Heart left ventricle (tissue), 16 donors: ENCODE measurements at regions not wholly inside any gene's neighbourhood (a gene's known extent, or its start where the extent isn't known, plus 50 kb on each side); places are given as distances from the start of the nearest gene placed in this dataset.

Experiments used
- ATAC-seq, 4 donors: fragments of 200-7000 bp; cut with Tn5 transposase; one replicate each; pipeline ENCODE4 v1.9.1; 2020 to 2022; ENCODE audit warnings: moderate library complexity in 4 of 4, mild to moderate bottlenecking in 3 of 4, moderate number of reproducible peaks in 1 of 4
- DNase-seq, 5 donors: peaks; one replicate each; pipeline ENCODE4 v3.0.0-alpha.2; 2020
- H3K27ac ChIP-seq, 12 donors: fragments of 200-600 bp; sonication (generic) in 4 of 12; one replicate each; pipeline versions ENCODE4 v1.5.0 to v1.8.0; 2016 to 2022; ENCODE audit warnings: mild to moderate bottlenecking in 2 of 12
- H3K27me3 ChIP-seq, 9 donors: fragments of 200-600 bp; sonication (generic) in 2 of 9; one replicate each; pipeline versions ENCODE4 v1.5.1 to v1.8.0; 2016 to 2022; ENCODE audit warnings: mild to moderate bottlenecking in 3 of 9
- H3K36me3 ChIP-seq, 9 donors: fragments of 200-600 bp; sonication (generic) in 2 of 9; one replicate each; pipeline versions ENCODE4 v1.5.0 to v1.8.0; 2018 to 2022; ENCODE audit warnings: mild to moderate bottlenecking in 2 of 9
- H3K4me1 ChIP-seq, 12 donors: fragments of 200-600 bp; sonication (generic) in 4 of 12; one replicate each; pipeline versions ENCODE4 v1.5.0 to v1.8.0; 2016 to 2022; ENCODE audit warnings: mild to moderate bottlenecking in 3 of 12
- H3K4me3 ChIP-seq, 12 donors: fragments of 200-600 bp; sonication (generic) in 4 of 12; one replicate each; pipeline versions ENCODE4 v1.5.0 to v1.8.0; 2017 to 2022; ENCODE audit warnings: mild to moderate bottlenecking in 9 of 12, moderate library complexity in 4 of 12
- H3K9me3 ChIP-seq, 12 donors: fragments of 200-600 bp; sonication (generic) in 4 of 12; one replicate each; pipeline versions ENCODE4 v1.5.0 to v1.8.0; 2016 to 2022; ENCODE audit warnings: mild to moderate bottlenecking in 1 of 12
- CTCF ChIP-seq, 12 donors: fragments of 200-600 bp; sonication (generic) in 4 of 12; IDR thresholded peaks; one replicate each; pipeline versions ENCODE4 v1.5.0 to v1.8.0; 2018 to 2022; ENCODE audit warnings: antibody characterized with exemption in 12 of 12, mild to moderate bottlenecking in 5 of 12
- POLR2A ChIP-seq, 2 donors: fragments of 450-650 bp; IDR thresholded peaks; one replicate each; pipeline ENCODE4 v1.6.1; 2017; ENCODE audit warnings: antibody characterized with exemption in 2 of 2, mild to moderate bottlenecking in 2 of 2, moderate library complexity in 2 of 2
- WGBS, 4 donors: extraction: QIAGEN DNeasy Blood & Tissue Kit in 2 of 4; methylation state at CpG; one replicate each; pipeline versions ENCODE4 v1.1.5 to v1.1.7; 2013 to 2018; 5-methylcytosine and 5-hydroxymethylcytosine counted together
- intact Hi-C, 10 donors: fragments of 100-400 bp; cut with DNase I; formaldehyde crosslinking; loops; one replicate each; pipeline versions ENCODE4 v1.11.1 to v1.14.2; 2022
- microRNA counts, 2 donors: library from miRNA; unstranded; fragments of <30 nt; microRNA quantifications; one replicate each; lab custom pipeline; 2016
- microRNA-seq, 4 donors: library from miRNA; unstranded; fragments of <30 nt; microRNA quantifications; one replicate each; pipeline versions ENCODE4 to v1.2.0, GENCODE V29; 2017 to 2020
- donor health status: ischemic (EF 13 %, LVEDD 7.1; RV severe dilation, severe dysfunction).
- donor health status: healthy with polysubstance abuse.
- donor health status: DM: no; HTN: yes; CAD: no.
- donor health status: DM: no; HTN: no; CAD: no.
- donor health status: ischemic (EF 25% LVEDD 6.9; RV normal size, moderate dysfunction).
- donor health status: ischemic (EF 25% LVEDD 5.7; RV mildly dilated, moderate dysfunction).
- donor health status: healthy.
- donor health status: DM: yes; HTN: yes; CAD: no.
- donor health status: ischemic (EF 35%, LVEDD 5.7; RV mildly dilated, moderate dysfunction).
- donor health status: nonischemic (EF 11% LVEDD 7.7; RV severe dilation, severe dysfunction).
- donor health status: DM: yes; HTN: yes; CAD: no.
- donor health status: PGD.
- donor health status: ischemic (EF 29% LVEDD 5.4; RV normal size, mild dysfunction).
- donor health status: nonischemic (EF 23%, LVEDD 6.1; RV moderate dilation, normal function).

GRCh38 chr2:184541591-184541990, 56.7 kb upstream of the ZNF804A start:
- Histone ChIP-seq H3K9me3 (no peaks in the 10 kb centered on the region), H3K27ac (no peak overlapping the region), H3K4me1 (no peaks in the 10 kb centered on the region), H3K36me3 (no peaks in the 10 kb centered on the region), H3K27me3 (no peaks in the 10 kb centered on the region), H3K4me3 (no peak overlapping the region)
- DNase-seq (no peak), ATAC-seq (no peak)
- 66 to 77% (median 69%) methylated on average over 2 of the region's 2 CpGs for WGBS, 4 donors
- intact Hi-C loops: no loop called here
- TF ChIP-seq CTCF (IDR thresholded peaks at IDR 0.05) (no peak), POLR2A (IDR thresholded peaks at IDR 0.05) (no peak)

- no peak overlapping the region for H3K27ac ChIP-seq
- intact Hi-C loops: no loop called here
Measured at GRCh38 chr2:184543832-184544231, 54.5 kb upstream of the ZNF804A start.

More at GRCh38 chr2:184543832-184544231, 54.5 kb upstream of the ZNF804A start:
- H3K27me3 ChIP-seq: no peaks in the 10 kb centered on the region
- H3K4me1 ChIP-seq: no peaks in the 10 kb centered on the region
- DNase-seq (no peak), ATAC-seq (no peak)
- no peak for TF ChIP-seq CTCF (IDR thresholded peaks at IDR 0.05)
- no peak for TF ChIP-seq POLR2A (IDR thresholded peaks at IDR 0.05)
- H3K36me3 ChIP-seq: no peaks in the 10 kb centered on the region
- no peaks in the 10 kb centered on the region for H3K9me3 ChIP-seq
- 67 to 77% (median 75%) methylated on average over 1 of the region's 1 CpG for WGBS, 4 donors
- no peak overlapping the region for H3K4me3 ChIP-seq

MicroRNAs in the stretch of these regions (microRNA counts, 767-probe panel; counts per million panel counts)
- 71.6 to 1,208 counts per million in 2 donors for microRNA hsa-miR-548ae (lab: Ali Mortazavi, UCI)

Small RNA genes lying in the stretch of these regions (microRNA-seq; reads per million reads assigned to microRNA genes)
- 0 reads per million in 4 donors for gene MIR548AE1
